PC-3 (cell line): ENCODE measurements at regions not wholly inside any gene's neighbourhood (a gene's known extent, or its start where the extent isn't known, plus 50 kb on each side); places are given as distances from the start of the nearest gene placed in this dataset.

Source experiments
- EZH2 ChIP-seq: fragments of 300-600 bp; sonication (generic); IDR thresholded peaks from one replicate; pipeline ENCODE4 v1.6.1; 2017; ENCODE audit warnings: antibody characterized with exemption, mild to moderate bottlenecking, low read length; ENCODE audit not compliant: unreplicated experiment
- EZH2phosphoT487 ChIP-seq: fragments of 300-600 bp; sonication (generic); IDR thresholded peaks from 2 replicates; pipeline ENCODE4 v1.6.1; 2018; ENCODE audit warnings: mild to moderate bottlenecking, antibody characterized with exemption, low read length, borderline replicate concordance
- TF ChIP-seq, protein P1 (sequence below): fragments of 300-600 bp; sonication (generic); conservative IDR thresholded peaks from 2 replicates; pipeline ENCODE4 v1.5.1; 2017; ENCODE audit warnings: antibody characterized with exemption, low read depth, mild to moderate bottlenecking, low read length

DNA sequence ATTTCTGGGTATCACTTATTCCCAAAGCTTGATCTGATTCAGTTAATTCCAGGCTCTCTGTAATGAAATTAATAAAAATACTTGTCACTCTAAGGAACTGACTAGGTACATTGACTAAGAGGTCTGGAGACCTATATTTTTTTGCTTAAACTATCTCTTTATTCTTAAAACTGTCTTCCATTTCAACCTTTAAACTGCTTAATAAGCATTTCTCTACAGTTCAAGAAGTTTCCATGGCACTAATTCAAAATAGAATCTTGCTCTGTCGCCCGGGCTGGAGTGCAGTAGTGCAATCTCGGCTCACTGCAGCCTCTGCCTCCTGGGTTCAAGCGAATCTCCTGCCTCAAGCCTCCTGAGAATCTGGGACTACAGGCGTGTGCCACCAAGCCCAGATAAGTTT, 117.4 kb downstream of the MTPAP start:
- TF ChIP-seq, protein P1, sequence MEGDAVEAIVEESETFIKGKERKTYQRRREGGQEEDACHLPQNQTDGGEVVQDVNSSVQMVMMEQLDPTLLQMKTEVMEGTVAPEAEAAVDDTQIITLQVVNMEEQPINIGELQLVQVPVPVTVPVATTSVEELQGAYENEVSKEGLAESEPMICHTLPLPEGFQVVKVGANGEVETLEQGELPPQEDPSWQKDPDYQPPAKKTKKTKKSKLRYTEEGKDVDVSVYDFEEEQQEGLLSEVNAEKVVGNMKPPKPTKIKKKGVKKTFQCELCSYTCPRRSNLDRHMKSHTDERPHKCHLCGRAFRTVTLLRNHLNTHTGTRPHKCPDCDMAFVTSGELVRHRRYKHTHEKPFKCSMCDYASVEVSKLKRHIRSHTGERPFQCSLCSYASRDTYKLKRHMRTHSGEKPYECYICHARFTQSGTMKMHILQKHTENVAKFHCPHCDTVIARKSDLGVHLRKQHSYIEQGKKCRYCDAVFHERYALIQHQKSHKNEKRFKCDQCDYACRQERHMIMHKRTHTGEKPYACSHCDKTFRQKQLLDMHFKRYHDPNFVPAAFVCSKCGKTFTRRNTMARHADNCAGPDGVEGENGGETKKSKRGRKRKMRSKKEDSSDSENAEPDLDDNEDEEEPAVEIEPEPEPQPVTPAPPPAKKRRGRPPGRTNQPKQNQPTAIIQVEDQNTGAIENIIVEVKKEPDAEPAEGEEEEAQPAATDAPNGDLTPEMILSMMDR: no peak
- TF ChIP-seq EZH2: no peak
- TF ChIP-seq EZH2phosphoT487: no peak
